ENCODE measurements at regions not wholly inside any gene's neighbourhood (a gene's known extent, or its start where the extent isn't known, plus 50 kb on each side); places are given as distances from the start of the nearest gene placed in this dataset.

- TF ChIP-seq ZNF274 (IDR thresholded peaks at IDR 0.05; ENCODE audit: low read depth, low read length) (no peak), YY1 (IDR thresholded peaks at IDR 0.05; ENCODE audit: insufficient read depth, insufficient read length) (no peak), SUZ12 (IDR thresholded peaks at IDR 0.05; ENCODE audit: extremely low read depth, insufficient read depth, insufficient read length) (no peak)
Measured at GRCh38 chrX:110514509-110514908, 155.9 kb downstream of the RTL9 start.

Data from NT2/D1 (cell line).